BE2C (cell line): ENCODE measurements at regions not wholly inside any gene's neighbourhood (a gene's known extent, or its start where the extent isn't known, plus 50 kb on each side); places are given as distances from the start of the nearest gene placed in this dataset.

Experiments
- DNase-seq: peaks from one replicate; pipeline ENCODE4 v3.0.0-alpha.2; 2020
- H3K27me3 ChIP-seq: fragments of 250-450 bp; sonication (Bioruptor Pico); 2 replicates; pipeline ENCODE4 v1.5.1; 2020; ENCODE audit warnings: mild to moderate bottlenecking
- H3K36me3 ChIP-seq: fragments of 250-450 bp; sonication (Bioruptor Pico); 2 replicates; pipeline ENCODE4 v1.5.1; 2020; ENCODE audit warnings: mild to moderate bottlenecking
- H3K4me1 ChIP-seq: fragments of 250-450 bp; sonication (Bioruptor Pico); 2 replicates; pipeline ENCODE4 v1.5.1; 2020
- H3K4me3 ChIP-seq: 2 replicates; pipeline ENCODE4 v1.5.1; 2011; ENCODE audit warnings: low read depth, low read length
- H3K9me3 ChIP-seq: fragments of 250-450 bp; sonication (Bioruptor Pico); 2 replicates; pipeline ENCODE4 v1.5.1; 2020
- TF ChIP-seq, protein P1 (sequence below): IDR thresholded peaks from 2 replicates; pipeline ENCODE4 v1.5.1; 2012; ENCODE audit warnings: mild to moderate bottlenecking, low read depth, low read length

DNA sequence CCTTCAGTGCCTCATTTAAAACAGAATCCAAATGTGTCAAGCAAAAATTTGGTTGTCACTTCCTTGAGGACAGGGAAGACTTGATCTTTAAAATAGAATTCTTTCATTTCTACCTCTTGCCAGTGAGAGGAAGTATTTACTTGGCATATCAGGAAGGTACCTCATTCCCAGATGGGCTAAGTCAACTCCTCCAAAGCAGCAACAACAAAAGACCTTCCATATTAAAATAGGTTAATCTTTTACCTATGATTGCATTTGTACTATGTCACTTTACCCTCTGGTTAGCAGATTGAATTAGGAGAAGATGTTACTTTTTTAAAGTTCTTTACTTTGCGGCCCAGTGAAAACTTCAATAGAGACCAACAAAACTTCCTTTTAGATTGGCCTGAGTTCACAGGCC, 462.1 kb upstream of the ADAMTS9 start:
- no peak for DNase-seq
- Histone ChIP-seq H3K4me3 (no peak overlapping the region), H3K4me1 (peaks cover 14% of the 10 kb centered on the region), H3K9me3 (no peaks in the 10 kb centered on the region), H3K36me3 (no peaks in the 10 kb centered on the region), H3K27me3 (no peaks in the 10 kb centered on the region)
- TF ChIP-seq, protein P1, sequence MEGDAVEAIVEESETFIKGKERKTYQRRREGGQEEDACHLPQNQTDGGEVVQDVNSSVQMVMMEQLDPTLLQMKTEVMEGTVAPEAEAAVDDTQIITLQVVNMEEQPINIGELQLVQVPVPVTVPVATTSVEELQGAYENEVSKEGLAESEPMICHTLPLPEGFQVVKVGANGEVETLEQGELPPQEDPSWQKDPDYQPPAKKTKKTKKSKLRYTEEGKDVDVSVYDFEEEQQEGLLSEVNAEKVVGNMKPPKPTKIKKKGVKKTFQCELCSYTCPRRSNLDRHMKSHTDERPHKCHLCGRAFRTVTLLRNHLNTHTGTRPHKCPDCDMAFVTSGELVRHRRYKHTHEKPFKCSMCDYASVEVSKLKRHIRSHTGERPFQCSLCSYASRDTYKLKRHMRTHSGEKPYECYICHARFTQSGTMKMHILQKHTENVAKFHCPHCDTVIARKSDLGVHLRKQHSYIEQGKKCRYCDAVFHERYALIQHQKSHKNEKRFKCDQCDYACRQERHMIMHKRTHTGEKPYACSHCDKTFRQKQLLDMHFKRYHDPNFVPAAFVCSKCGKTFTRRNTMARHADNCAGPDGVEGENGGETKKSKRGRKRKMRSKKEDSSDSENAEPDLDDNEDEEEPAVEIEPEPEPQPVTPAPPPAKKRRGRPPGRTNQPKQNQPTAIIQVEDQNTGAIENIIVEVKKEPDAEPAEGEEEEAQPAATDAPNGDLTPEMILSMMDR = no peak

DNA sequence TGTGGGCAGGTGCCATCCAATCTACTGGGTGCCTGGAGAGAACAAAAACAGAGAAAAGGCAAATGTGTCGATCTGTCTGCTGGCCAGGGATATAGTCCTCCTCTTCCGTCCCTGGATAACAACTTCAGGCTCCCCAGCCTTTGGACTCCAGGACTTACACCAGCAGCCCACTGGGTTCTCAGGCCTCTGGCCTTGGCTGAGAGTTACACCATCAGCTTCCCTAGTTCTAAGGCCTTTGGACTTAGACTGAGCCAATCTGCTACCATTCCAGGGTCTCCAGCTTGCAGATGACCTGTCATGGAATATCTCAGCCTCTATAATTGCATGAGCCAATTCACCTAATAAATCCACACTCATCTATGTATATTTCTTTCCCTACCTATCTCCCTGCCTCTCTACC, 460.9 kb upstream of the ADAMTS9 start:
- H3K36me3 ChIP-seq = no peaks in the 10 kb centered on the region
- peaks cover 11% of the 10 kb centered on the region for H3K4me1 ChIP-seq
- no peaks in the 10 kb centered on the region for H3K9me3 ChIP-seq
- H3K4me3 ChIP-seq = no peak overlapping the region
- no peaks in the 10 kb centered on the region for H3K27me3 ChIP-seq
- TF ChIP-seq, protein P1 = no peak
- DNase-seq = no peak

DNA sequence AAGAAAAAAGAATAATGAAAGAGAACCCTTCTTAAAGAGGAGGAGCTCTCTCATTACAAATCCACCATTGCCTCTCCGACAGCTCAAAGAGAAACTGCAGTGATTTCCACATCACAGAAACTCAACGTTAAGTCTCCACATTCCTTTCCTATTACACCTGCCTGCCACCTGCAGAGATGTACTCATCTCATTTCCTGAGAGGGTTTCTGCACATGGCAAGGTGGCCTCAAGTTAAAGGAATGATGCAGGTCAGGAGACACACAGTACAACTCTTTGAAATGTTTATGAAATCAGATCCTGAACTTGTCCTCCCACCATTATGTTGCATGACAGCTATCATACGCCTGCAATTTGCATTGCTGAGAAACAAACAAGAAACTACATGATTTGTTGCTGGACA, 458.4 kb upstream of the ADAMTS9 start:
- no peaks in the 10 kb centered on the region for H3K9me3 ChIP-seq
- no peaks in the 10 kb centered on the region for H3K36me3 ChIP-seq
- H3K27me3 ChIP-seq = no peaks in the 10 kb centered on the region
- peaks cover 11% of the 10 kb centered on the region for H3K4me1 ChIP-seq
- no peak overlapping the region for H3K4me3 ChIP-seq
- DNase-seq = no peak
- TF ChIP-seq, protein P1 = no peak

DNA sequence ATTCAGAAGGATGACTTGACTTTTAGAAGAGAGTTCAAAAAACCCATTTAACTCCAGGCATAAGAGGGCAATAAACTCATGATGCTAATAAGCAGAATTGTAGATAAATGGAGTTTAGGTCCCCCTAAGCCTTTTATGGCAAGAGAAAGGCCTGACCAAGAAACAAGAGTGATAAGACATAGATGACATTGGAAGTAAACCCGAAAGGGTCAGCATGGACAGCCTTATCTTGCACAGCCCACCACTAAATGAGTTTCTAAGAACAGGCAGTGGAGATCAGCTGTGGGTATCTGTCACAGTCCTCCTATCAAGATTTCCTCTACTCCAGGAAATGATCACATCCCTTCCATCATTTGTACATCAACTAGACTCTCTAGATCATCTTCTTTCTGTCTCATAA, 457.9 kb upstream of the ADAMTS9 start:
- Histone ChIP-seq H3K9me3 (no peaks in the 10 kb centered on the region), H3K4me1 (peaks cover 11% of the 10 kb centered on the region), H3K36me3 (no peaks in the 10 kb centered on the region), H3K27me3 (no peaks in the 10 kb centered on the region), H3K4me3 (no peak overlapping the region)
- TF ChIP-seq, protein P1 = no peak
- DNase-seq = no peak

DNA sequence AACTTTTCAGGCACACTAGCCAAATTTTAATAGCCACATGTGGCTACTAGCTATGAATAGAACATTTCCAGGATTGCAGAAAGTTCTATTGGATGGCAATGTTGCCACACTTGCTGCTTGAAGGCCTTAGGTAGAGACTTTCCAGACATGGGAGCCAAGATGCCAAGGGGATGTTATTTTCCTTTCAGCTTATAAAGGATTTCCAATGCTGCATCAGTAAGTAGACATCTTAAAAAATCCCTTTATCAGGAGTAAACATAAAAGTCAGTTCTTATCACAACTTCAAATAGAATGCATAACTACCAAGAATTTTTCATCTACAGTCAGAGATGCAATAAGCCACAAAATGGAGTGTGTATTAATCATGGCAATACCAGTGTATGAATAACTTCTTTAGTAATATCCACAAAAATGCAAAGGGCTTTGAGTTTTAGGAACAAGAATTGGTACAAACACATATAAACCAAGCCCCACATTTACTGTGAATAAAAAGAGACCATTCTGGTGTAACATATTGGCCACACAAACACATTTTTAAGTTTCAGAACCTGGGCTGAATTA, 457.1 kb upstream of the ADAMTS9 start:
- TF ChIP-seq, protein P1 = no peak
- Histone ChIP-seq H3K4me1 (peaks cover 11% of the 10 kb centered on the region), H3K9me3 (no peaks in the 10 kb centered on the region), H3K36me3 (no peaks in the 10 kb centered on the region), H3K4me3 (no peak overlapping the region), H3K27me3 (no peaks in the 10 kb centered on the region)
- no peak for DNase-seq

DNA sequence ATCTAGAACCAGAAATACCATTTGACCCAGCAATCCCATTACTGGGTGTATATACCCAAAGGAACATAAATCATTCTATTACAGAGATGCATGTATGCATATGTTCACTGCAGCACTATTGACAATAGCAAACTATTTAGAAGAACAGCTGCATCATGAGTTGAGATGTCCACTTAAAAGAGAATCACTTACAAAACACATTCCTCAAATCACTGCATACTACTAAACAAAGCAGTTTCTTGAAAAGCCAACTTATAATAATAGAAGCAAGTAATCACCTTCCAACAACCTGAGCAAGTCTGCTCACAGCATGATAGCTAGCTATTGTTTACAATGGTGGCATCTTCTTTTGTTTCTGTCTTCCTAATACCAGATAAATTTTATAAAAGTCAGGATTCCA, 454.7 kb upstream of the ADAMTS9 start:
- H3K27me3 ChIP-seq = no peaks in the 10 kb centered on the region
- TF ChIP-seq, protein P1 = no peak
- no peaks in the 10 kb centered on the region for H3K36me3 ChIP-seq
- no peaks in the 10 kb centered on the region for H3K9me3 ChIP-seq
- no peak overlapping the region for H3K4me3 ChIP-seq
- peaks cover 14% of the 10 kb centered on the region for H3K4me1 ChIP-seq
- DNase-seq = no peak
